HepG2 (cell line): ENCODE measurements at regions not wholly inside any gene's neighbourhood (a gene's known extent, or its start where the extent isn't known, plus 50 kb on each side); places are given as distances from the start of the nearest gene placed in this dataset.

Source experiments
- ELF1 ChIP-seq: sonication (generic); formaldehyde crosslinking; IDR thresholded peaks from 2 replicates; pipeline ENCODE4 v1.4.0; 2020; ENCODE audit warnings: missing genetic modification reagents
- NFIB ChIP-seq: sonication (generic); formaldehyde crosslinking; IDR thresholded peaks from 2 replicates; pipeline ENCODE4 v1.9.0; 2021; ENCODE audit warnings: missing genetic modification reagents, mild to moderate bottlenecking, borderline replicate concordance
- NONO ChIP-seq, 2 experiments: fragments of 450-650 bp in 1 of 2; sonication (generic) in 1 of 2; formaldehyde crosslinking in 1 of 2; IDR thresholded peaks in 1 of 2; conservative IDR thresholded peaks in 1 of 2; 2 replicates each; pipeline versions ENCODE4 v1.6.1 to v1.8.0; 2017 to 2022; ENCODE audit warnings: mild to moderate bottlenecking in 1 of 2, missing genetic modification reagents in 1 of 2, moderate library complexity in 1 of 2
- POLR2G ChIP-seq: fragments of 200-400 bp; formaldehyde crosslinking; IDR thresholded peaks from 2 replicates; pipeline ENCODE4 v1.6.1; 2018; ENCODE audit warnings: mild to moderate bottlenecking, low read depth, low read length, moderate library complexity
- SYNCRIP ChIP-seq: fragments of 200-400 bp; formaldehyde crosslinking; IDR thresholded peaks from 2 replicates; pipeline ENCODE4 v1.6.1; 2018; ENCODE audit warnings: mild to moderate bottlenecking, low read depth, low read length; ENCODE audit not compliant: insufficient read depth
- ZBTB33 ChIP-seq: sonication (generic); formaldehyde crosslinking; IDR thresholded peaks from 2 replicates; pipeline ENCODE4 v1.4.0; 2020; ENCODE audit warnings: missing genetic modification reagents
- ZNF264 ChIP-seq: sonication (generic); formaldehyde crosslinking; IDR thresholded peaks from 2 replicates; pipeline ENCODE4 v1.4.0; 2020; ENCODE audit warnings: missing genetic modification reagents
- ZNF276 ChIP-seq: sonication (generic); formaldehyde crosslinking; IDR thresholded peaks from 2 replicates; pipeline ENCODE4 v1.4.0; 2020; ENCODE audit warnings: mild to moderate bottlenecking, low read depth, missing genetic modification reagents
- ZNF670 ChIP-seq: sonication (generic); formaldehyde crosslinking; IDR thresholded peaks from 2 replicates; pipeline ENCODE4 v1.8.0; 2022; ENCODE audit warnings: mild to moderate bottlenecking, missing genetic modification reagents, borderline replicate concordance
- TF ChIP-seq, protein P1 (sequence below): sonication (generic); formaldehyde crosslinking; IDR thresholded peaks from 2 replicates; pipeline ENCODE4 v1.8.0; 2022; ENCODE audit warnings: missing genetic modification reagents, low read depth, mild to moderate bottlenecking, borderline replicate concordance
- TF ChIP-seq, protein P2 (sequence below): IDR thresholded peaks from 2 replicates; pipeline ENCODE4 v1.6.1; 2012; ENCODE audit warnings: low read length, improper control_type of control experiment
- TF ChIP-seq, protein P3 (sequence below): fragments of 450-650 bp; IDR thresholded peaks from 2 replicates; pipeline ENCODE4 v1.6.1; 2017
- TF ChIP-seq, protein P4 (sequence below): sonication (generic); formaldehyde crosslinking; IDR thresholded peaks from 2 replicates; pipeline ENCODE4 v1.4.0; 2020; ENCODE audit warnings: missing genetic modification reagents
- TF ChIP-seq, protein P5 (sequence below): sonication (generic); formaldehyde crosslinking; IDR thresholded peaks from 2 replicates; pipeline ENCODE4 v1.5.1; 2020; ENCODE audit warnings: missing genetic modification reagents, mild to moderate bottlenecking, borderline replicate concordance

DNA sequence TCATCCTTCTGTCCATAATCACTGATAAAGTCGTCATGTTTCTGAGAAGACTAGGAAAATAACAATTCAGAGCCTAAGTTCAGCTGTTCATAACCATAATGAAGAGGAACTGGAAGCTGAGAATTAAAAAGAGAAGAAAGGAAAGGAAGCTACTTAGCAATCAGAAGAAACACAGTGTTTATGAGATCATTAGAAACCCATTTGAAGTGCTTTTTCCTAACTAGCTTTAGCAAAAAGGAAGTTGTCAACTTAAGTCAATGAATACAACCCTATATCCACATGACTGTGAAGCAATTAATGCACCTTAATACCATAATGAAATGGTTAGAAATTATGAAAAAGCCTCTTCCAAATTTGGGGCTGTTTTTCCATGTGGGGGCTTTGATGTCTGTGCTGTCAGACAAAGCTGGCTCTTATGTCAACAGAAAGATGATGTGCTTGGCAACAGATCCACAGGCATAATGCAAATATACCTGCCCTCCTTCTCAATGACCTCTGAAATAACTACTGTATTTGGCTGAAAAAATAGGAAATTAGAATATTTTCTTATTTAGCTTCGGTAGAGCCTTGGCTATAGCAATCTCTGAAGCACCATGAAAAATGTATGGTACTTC is 463.5 kb downstream of the RASEF start (continued):
- TF ChIP-seq ZBTB33 (no peak), POLR2G (peak; percentile 39; the same call in 1 of the 2 replicates), ZNF264 (CRISPR knock-in tag) (no peak), ZNF670 (CRISPR knock-in tag) (no peak), SYNCRIP (no peak), ELF1 (CRISPR knock-in tag) (no peak), NONO (IDR thresholded peaks at IDR 0.05) (no peak), NONO (CRISPR knock-in tag; conservative IDR thresholded peaks at IDR 0.05) (no peak), NFIB (CRISPR knock-in tag) (no peak), ZNF276 (no peak)
- TF ChIP-seq, protein P1, sequence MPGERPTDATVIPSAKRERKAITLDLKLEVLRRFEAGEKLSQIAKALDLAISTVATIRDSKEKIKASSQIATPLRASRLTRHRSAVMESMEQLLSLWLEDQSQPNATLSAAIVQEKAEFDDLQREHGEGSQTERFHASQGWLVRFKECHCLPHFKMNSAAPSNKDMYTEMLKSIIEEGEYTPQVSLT (CRISPR knock-in tag): no peak
- TF ChIP-seq, protein P2, sequence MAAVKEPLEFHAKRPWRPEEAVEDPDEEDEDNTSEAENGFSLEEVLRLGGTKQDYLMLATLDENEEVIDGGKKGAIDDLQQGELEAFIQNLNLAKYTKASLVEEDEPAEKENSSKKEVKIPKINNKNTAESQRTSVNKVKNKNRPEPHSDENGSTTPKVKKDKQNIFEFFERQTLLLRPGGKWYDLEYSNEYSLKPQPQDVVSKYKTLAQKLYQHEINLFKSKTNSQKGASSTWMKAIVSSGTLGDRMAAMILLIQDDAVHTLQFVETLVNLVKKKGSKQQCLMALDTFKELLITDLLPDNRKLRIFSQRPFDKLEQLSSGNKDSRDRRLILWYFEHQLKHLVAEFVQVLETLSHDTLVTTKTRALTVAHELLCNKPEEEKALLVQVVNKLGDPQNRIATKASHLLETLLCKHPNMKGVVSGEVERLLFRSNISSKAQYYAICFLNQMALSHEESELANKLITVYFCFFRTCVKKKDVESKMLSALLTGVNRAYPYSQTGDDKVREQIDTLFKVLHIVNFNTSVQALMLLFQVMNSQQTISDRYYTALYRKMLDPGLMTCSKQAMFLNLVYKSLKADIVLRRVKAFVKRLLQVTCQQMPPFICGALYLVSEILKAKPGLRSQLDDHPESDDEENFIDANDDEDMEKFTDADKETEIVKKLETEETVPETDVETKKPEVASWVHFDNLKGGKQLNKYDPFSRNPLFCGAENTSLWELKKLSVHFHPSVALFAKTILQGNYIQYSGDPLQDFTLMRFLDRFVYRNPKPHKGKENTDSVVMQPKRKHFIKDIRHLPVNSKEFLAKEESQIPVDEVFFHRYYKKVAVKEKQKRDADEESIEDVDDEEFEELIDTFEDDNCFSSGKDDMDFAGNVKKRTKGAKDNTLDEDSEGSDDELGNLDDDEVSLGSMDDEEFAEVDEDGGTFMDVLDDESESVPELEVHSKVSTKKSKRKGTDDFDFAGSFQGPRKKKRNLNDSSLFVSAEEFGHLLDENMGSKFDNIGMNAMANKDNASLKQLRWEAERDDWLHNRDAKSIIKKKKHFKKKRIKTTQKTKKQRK: no peak
- TF ChIP-seq, protein P3, sequence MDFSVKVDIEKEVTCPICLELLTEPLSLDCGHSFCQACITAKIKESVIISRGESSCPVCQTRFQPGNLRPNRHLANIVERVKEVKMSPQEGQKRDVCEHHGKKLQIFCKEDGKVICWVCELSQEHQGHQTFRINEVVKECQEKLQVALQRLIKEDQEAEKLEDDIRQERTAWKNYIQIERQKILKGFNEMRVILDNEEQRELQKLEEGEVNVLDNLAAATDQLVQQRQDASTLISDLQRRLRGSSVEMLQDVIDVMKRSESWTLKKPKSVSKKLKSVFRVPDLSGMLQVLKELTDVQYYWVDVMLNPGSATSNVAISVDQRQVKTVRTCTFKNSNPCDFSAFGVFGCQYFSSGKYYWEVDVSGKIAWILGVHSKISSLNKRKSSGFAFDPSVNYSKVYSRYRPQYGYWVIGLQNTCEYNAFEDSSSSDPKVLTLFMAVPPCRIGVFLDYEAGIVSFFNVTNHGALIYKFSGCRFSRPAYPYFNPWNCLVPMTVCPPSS: no peak
- TF ChIP-seq, protein P4, sequence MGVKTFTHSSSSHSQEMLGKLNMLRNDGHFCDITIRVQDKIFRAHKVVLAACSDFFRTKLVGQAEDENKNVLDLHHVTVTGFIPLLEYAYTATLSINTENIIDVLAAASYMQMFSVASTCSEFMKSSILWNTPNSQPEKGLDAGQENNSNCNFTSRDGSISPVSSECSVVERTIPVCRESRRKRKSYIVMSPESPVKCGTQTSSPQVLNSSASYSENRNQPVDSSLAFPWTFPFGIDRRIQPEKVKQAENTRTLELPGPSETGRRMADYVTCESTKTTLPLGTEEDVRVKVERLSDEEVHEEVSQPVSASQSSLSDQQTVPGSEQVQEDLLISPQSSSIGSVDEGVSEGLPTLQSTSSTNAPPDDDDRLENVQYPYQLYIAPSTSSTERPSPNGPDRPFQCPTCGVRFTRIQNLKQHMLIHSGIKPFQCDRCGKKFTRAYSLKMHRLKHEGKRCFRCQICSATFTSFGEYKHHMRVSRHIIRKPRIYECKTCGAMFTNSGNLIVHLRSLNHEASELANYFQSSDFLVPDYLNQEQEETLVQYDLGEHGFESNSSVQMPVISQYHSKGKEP (CRISPR knock-in tag): no peak
- TF ChIP-seq, protein P5, sequence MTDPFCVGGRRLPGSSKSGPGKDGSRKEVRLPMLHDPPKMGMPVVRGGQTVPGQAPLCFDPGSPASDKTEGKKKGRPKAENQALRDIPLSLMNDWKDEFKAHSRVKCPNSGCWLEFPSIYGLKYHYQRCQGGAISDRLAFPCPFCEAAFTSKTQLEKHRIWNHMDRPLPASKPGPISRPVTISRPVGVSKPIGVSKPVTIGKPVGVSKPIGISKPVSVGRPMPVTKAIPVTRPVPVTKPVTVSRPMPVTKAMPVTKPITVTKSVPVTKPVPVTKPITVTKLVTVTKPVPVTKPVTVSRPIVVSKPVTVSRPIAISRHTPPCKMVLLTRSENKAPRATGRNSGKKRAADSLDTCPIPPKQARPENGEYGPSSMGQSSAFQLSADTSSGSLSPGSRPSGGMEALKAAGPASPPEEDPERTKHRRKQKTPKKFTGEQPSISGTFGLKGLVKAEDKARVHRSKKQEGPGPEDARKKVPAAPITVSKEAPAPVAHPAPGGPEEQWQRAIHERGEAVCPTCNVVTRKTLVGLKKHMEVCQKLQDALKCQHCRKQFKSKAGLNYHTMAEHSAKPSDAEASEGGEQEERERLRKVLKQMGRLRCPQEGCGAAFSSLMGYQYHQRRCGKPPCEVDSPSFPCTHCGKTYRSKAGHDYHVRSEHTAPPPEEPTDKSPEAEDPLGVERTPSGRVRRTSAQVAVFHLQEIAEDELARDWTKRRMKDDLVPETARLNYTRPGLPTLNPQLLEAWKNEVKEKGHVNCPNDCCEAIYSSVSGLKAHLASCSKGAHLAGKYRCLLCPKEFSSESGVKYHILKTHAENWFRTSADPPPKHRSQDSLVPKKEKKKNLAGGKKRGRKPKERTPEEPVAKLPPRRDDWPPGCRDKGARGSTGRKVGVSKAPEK: no peak
